GM12878 (cell line): ENCODE measurements at regions not wholly inside any gene's neighbourhood (a gene's known extent, or its start where the extent isn't known, plus 50 kb on each side); places are given as distances from the start of the nearest gene placed in this dataset.

ENCODE experiments used
- ASH2L ChIP-seq: fragments of 300-600, 200-600 bp; sonication (generic); IDR thresholded peaks from 2 replicates; pipeline ENCODE4 v1.6.1; 2017; ENCODE audit warnings: low read depth, mild to moderate bottlenecking, borderline replicate concordance
- BCLAF1 ChIP-seq: fragments of 450-650 bp; IDR thresholded peaks from 2 replicates; pipeline ENCODE4 v1.6.1; 2017; ENCODE audit warnings: antibody characterized with exemption, mild to moderate bottlenecking, moderate library complexity
- EZH2 ChIP-seq: IDR thresholded peaks from 2 replicates; pipeline ENCODE4 v1.6.1; 2012; ENCODE audit warnings: low read depth, mild to moderate bottlenecking, control low read depth, inconsistent platforms, low read length, borderline replicate concordance; ENCODE audit not compliant: control insufficient read depth
- GABPA ChIP-seq: IDR thresholded peaks from 2 replicates; pipeline ENCODE4 v1.6.1; 2014; ENCODE audit warnings: antibody characterized with exemption, low read depth, mild to moderate bottlenecking, inconsistent platforms
- MAX ChIP-seq: IDR thresholded peaks from 2 replicates; pipeline ENCODE4 v1.6.1; 2012; ENCODE audit warnings: low read depth, low read length, improper control_type of control experiment
- NR2C1 ChIP-seq: fragments of 450-650 bp; IDR thresholded peaks from 2 replicates; pipeline ENCODE4 v1.6.1; 2017; ENCODE audit warnings: antibody characterized with exemption, mild to moderate bottlenecking, moderate library complexity
- POLR2A ChIP-seq: IDR thresholded peaks from 2 replicates; pipeline ENCODE4 v1.6.1; 2011; ENCODE audit warnings: low read depth, mild to moderate bottlenecking, low read length
- POLR2AphosphoS5 ChIP-seq: IDR thresholded peaks from 2 replicates; pipeline ENCODE4 v1.6.1; 2011; ENCODE audit warnings: mild to moderate bottlenecking, low read length, inconsistent platforms
- SMC3 ChIP-seq: IDR thresholded peaks from 2 replicates; pipeline ENCODE4 v1.6.1; 2011; ENCODE audit warnings: low read length, improper control_type of control experiment, borderline replicate concordance
- TARDBP ChIP-seq: IDR thresholded peaks from 2 replicates; pipeline ENCODE4 v1.6.1; 2016; ENCODE audit warnings: borderline replicate concordance
- TF ChIP-seq, protein P1 (sequence below), 3 experiments: IDR thresholded peaks in 2 of 3; conservative IDR thresholded peaks in 1 of 3; 2 replicates each; pipeline ENCODE4 v1.5.1; 2011; ENCODE audit warnings: low read depth in 3 of 3, low read length in 3 of 3, mild to moderate bottlenecking in 3 of 3, control low read depth in 2 of 3, moderate library complexity in 2 of 3, inconsistent platforms in 1 of 3, mixed read lengths in 1 of 3; ENCODE audit not compliant: control insufficient read depth in 2 of 3, insufficient read depth in 1 of 3; ENCODE audit errors: extremely low read depth in 1 of 3
- TF ChIP-seq, protein P2 (sequence below): IDR thresholded peaks from 2 replicates; pipeline ENCODE4 v1.6.1; 2012; ENCODE audit warnings: mild to moderate bottlenecking, low read depth, low read length

- TF ChIP-seq POLR2A (no peak), GABPA (no peak), BCLAF1 (no peak), SMC3 (peak; percentile 57; the same call in 1 of the 2 replicates), ASH2L (no peak), MAX (no peak), TARDBP (no peak), NR2C1 (no peak), EZH2 (no peak), POLR2AphosphoS5 (no peak)
- TF ChIP-seq, protein P1, sequence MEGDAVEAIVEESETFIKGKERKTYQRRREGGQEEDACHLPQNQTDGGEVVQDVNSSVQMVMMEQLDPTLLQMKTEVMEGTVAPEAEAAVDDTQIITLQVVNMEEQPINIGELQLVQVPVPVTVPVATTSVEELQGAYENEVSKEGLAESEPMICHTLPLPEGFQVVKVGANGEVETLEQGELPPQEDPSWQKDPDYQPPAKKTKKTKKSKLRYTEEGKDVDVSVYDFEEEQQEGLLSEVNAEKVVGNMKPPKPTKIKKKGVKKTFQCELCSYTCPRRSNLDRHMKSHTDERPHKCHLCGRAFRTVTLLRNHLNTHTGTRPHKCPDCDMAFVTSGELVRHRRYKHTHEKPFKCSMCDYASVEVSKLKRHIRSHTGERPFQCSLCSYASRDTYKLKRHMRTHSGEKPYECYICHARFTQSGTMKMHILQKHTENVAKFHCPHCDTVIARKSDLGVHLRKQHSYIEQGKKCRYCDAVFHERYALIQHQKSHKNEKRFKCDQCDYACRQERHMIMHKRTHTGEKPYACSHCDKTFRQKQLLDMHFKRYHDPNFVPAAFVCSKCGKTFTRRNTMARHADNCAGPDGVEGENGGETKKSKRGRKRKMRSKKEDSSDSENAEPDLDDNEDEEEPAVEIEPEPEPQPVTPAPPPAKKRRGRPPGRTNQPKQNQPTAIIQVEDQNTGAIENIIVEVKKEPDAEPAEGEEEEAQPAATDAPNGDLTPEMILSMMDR (IDR thresholded peaks at IDR 0.05 in 2 of 3, conservative IDR thresholded peaks at IDR 0.05 in 1 of 3; ENCODE audit: control insufficient read depth in 2 of 3, extremely low read depth in 1 of 3, insufficient read depth in 1 of 3, low read depth in 3 of 3, low read length in 3 of 3), result peak; percentile 69 to 87 (median 85)
- TF ChIP-seq, protein P2, sequence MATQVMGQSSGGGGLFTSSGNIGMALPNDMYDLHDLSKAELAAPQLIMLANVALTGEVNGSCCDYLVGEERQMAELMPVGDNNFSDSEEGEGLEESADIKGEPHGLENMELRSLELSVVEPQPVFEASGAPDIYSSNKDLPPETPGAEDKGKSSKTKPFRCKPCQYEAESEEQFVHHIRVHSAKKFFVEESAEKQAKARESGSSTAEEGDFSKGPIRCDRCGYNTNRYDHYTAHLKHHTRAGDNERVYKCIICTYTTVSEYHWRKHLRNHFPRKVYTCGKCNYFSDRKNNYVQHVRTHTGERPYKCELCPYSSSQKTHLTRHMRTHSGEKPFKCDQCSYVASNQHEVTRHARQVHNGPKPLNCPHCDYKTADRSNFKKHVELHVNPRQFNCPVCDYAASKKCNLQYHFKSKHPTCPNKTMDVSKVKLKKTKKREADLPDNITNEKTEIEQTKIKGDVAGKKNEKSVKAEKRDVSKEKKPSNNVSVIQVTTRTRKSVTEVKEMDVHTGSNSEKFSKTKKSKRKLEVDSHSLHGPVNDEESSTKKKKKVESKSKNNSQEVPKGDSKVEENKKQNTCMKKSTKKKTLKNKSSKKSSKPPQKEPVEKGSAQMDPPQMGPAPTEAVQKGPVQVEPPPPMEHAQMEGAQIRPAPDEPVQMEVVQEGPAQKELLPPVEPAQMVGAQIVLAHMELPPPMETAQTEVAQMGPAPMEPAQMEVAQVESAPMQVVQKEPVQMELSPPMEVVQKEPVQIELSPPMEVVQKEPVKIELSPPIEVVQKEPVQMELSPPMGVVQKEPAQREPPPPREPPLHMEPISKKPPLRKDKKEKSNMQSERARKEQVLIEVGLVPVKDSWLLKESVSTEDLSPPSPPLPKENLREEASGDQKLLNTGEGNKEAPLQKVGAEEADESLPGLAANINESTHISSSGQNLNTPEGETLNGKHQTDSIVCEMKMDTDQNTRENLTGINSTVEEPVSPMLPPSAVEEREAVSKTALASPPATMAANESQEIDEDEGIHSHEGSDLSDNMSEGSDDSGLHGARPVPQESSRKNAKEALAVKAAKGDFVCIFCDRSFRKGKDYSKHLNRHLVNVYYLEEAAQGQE, result no peak
These were observed 300.0 kb upstream of the TPM1 start for GRCh38 chr15:62742409-62743171.
